CD4-positive, alpha-beta T cell treated with Interleukin-2 at 100 ng/mL for 4 hours (primary cell): ENCODE measurements at regions not wholly inside any gene's neighbourhood (a gene's known extent, or its start where the extent isn't known, plus 50 kb on each side); places are given as distances from the start of the nearest gene placed in this dataset.

Experiments used
- DNase-seq: peaks from one replicate; pipeline ENCODE4 v3.0.0-alpha.2; 2020; ENCODE audit warnings: low spot score

- no peak for DNase-seq
Observed at GRCh38 chr15:47514200-47514652, 203.1 kb upstream of the SEMA6D start.

- no peak for DNase-seq
Observed at GRCh38 chr15:47516558-47516957, 200.7 kb upstream of the SEMA6D start.

- no peak for DNase-seq
Observed at GRCh38 chr15:47516972-47517371, 200.3 kb upstream of the SEMA6D start.

GRCh38 chr15:47517737-47518136, 199.6 kb upstream of the SEMA6D start:
- DNase-seq = no peak

GRCh38 chr15:47523681-47524475, 193.4 kb upstream of the SEMA6D start:
- no peak for DNase-seq

GRCh38 chr15:47529241-47529640, 188.1 kb upstream of the SEMA6D start:
- DNase-seq = no peak

DNA sequence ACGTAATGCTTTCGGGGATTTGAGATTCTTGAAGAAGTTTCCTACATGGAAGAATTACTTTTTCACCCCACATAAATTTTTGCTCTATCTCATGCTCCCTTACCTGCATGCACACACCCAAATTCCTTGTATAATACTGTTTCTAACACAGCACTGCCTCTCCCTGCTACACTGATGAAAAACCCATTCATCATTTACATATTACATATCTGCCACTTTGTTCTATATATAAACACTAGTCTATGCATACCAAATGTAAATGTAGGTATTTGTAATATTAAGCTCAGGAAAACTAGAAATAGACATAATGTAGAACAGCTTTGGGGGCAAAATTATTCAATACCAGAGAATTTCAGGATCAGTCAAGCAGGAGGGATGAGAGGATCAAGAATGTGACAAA, 182.6 kb upstream of the SEMA6D start:
- no peak for DNase-seq

GRCh38 chr15:47541562-47541961, 175.7 kb upstream of the SEMA6D start:
- DNase-seq = no peak

GRCh38 chr15:47542312-47542989, 174.9 kb upstream of the SEMA6D start:
- no peak for DNase-seq

GRCh38 chr15:47548231-47548630, 169.1 kb upstream of the SEMA6D start:
- no peak for DNase-seq

- no peak for DNase-seq
Observed at GRCh38 chr15:47548986-47549385, 168.3 kb upstream of the SEMA6D start.

GRCh38 chr15:47551079-47551478, 166.2 kb upstream of the SEMA6D start:
- no peak for DNase-seq

- no peak for DNase-seq
Observed at GRCh38 chr15:47551546-47551945, 165.8 kb upstream of the SEMA6D start.

DNA sequence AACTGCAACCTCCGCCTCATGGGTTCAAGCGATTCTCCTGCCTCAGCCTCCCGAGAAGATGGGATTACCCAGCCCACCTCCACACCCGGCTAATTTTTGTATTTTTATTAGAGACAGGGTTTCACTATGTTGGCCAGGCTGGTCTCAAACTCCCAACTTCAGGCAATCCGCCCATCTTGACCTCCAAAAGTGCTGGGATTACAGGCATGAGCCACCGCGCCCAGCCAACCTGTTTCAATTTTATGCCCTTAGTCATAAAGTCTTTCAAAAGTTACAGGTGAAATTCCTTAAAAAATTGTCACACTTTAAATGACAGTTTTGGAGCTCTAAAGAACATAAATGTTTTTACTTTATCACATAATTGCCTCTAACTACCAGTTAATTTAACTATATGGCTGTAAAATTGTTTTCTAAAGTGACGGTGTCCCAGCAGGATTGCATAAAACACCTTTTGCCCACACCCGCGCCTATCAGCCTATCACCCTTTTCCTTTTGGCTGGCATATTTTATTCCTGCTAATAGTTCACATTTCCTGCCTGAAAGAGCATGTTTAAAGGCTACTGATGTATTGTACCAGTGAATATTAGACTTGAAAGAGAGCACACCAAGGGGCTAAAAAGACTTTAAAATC, 164.2 kb upstream of the SEMA6D start:
- DNase-seq = no peak

- no peak for DNase-seq
Observed at GRCh38 chr15:47553947-47554346, 163.4 kb upstream of the SEMA6D start.

GRCh38 chr15:47561102-47561501, 156.2 kb upstream of the SEMA6D start:
- DNase-seq = no peak

DNA sequence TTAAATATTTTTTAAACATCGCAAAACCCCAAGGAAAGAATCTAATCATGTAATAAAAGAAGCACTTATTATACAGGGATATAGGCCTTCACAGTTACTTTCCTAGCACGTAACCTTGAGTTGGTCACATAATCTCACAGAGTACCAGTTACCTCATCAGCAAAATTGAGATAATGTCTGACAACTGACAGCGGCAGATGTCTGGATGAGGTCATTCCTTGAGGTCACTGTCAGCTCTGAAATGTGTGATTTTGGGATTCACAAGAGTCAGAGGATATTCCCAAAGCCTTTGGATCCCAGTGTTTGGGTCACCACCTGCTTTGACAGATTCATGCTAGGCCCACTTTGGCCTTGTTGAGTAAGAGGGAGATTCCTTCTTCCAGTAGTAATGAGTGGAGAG, 151.4 kb upstream of the SEMA6D start:
- no peak for DNase-seq

DNA sequence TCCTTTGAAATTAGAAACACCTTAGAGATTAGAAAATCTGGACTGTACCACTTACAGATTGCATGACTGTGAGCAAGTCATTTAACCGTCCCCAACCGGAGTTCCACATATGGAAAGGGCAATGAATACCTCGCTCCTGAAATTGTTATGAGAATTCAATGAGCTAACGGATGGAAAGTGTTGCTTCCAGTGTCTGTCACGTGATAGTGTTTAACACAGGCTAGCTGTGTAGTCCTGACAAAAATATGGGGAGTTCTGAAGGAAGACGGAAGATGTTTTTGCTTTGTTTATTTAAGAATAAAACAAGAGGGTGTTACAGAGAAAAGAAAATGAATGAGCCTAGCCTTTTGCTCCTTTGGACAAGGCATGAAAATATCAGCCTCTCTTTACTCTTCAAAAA, 150.7 kb upstream of the SEMA6D start:
- DNase-seq = no peak

DNA sequence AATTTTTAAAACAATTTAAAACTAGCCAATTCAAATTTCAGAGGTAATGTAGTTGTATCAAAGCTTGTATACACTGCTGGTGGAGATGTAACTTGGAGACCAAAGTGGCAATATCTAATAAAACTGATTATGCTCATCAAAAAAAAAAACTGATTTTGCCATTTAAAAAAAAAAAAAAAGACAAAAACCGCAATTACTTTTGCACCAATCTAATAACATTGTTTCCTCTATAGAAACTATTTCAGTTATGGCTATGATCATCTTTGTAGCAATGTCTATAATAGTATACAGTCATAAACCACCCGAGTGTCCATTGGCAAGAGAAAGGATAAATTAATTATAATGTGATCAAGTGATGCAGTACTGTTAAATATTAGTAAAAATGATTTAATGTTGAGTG, 149.3 kb upstream of the SEMA6D start:
- DNase-seq = no peak

- DNase-seq = no peak
Observed at GRCh38 chr15:47570044-47570443, 147.3 kb upstream of the SEMA6D start.

- DNase-seq = no peak
Observed at GRCh38 chr15:47570451-47570850, 146.9 kb upstream of the SEMA6D start.

GRCh38 chr15:47570881-47571640, 146.2 kb upstream of the SEMA6D start:
- DNase-seq = no peak
